ENCODE measurements at regions not wholly inside any gene's neighbourhood (a gene's known extent, or its start where the extent isn't known, plus 50 kb on each side); places are given as distances from the start of the nearest gene placed in this dataset.

- peak; percentile 42 to 51 for DNase-seq (ENCODE audit: low spot score in 2 of 2)
- FAIRE-seq, result peak; percentile 34
These were observed 59.1 kb downstream of the BOD1 start for GRCh38 chr5:173557123-173557903.

DNA sequence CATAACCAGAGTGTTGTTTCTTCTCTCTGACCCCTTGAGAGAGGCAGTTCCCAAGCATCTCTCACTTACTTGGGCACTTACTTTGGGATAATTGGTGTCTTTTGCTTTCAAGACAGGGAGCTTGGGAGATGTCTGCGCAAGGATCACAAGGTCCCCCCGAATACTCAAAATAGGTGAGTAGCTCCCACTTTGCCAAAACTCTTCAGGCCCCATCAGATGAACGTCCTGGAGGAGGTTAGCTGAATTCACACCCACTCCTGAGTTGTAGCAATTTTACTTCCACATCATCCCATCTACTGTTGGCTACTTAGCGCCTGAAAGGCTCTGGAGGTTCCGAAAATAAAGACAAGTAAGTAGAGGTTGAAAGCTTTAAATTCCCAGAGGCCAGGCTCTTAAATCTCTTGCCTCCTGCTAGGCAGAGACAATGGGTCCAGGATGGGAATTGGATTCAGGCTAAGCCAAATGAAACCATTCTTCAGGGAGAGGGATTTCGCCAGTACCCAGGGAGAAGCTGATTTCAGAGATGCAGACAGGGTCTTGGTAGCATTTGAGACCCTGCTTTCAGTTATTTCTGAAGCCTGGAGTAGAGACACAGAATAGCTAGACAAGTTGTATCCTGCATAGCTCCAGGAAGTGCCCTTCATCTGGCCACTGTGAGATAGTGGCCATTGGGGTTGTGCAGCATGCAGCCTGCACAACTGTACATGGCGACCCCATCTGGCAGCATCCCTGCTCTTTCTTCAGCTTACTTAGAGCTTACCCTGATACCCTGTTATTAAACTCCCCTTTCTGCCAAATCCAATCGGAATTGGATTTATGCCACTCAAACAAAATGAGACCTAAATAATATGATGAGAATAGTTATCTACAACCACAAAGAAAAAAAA is 60.1 kb downstream of the BOD1 start:
- FAIRE-seq (no peak), DNase-seq (ENCODE audit: low spot score in 2 of 2) (no peak)

- FAIRE-seq (no peak), DNase-seq (ENCODE audit: low spot score in 2 of 2) (peak in 1 of 2 donors; percentile 27)
These were observed 61.3 kb downstream of the BOD1 start for GRCh38 chr5:173554989-173555705.

- no peak for FAIRE-seq
- DNase-seq (ENCODE audit: low spot score in 2 of 2), result no peak
These were observed 62.2 kb downstream of the BOD1 start for GRCh38 chr5:173554038-173554955.

DNA sequence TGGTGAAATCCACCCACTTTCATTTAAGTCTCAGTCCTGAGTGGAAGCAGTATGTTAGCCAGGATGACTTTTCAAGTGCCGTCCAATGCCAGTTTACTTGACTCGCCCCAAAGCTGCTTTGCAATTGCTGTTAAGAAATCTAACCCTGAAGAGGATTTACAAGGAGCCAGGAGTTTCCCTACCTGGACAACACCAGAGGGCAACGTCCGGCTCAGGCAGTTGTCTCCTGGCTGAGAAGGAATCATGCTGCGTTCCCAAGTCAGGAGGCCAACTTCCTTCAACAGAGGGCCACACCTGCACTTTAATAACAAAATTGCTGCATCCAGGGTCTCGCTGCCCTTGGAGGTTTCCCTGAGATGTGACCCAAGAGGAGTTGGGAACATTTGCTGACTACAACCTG is 65.8 kb downstream of the BOD1 start:
- FAIRE-seq, result no peak
- no peak for DNase-seq (ENCODE audit: low spot score in 2 of 2)

- FAIRE-seq (no peak), DNase-seq (ENCODE audit: low spot score in 2 of 2) (no peak)
These were observed 66.8 kb downstream of the BOD1 start for GRCh38 chr5:173549644-173550043.

DNA sequence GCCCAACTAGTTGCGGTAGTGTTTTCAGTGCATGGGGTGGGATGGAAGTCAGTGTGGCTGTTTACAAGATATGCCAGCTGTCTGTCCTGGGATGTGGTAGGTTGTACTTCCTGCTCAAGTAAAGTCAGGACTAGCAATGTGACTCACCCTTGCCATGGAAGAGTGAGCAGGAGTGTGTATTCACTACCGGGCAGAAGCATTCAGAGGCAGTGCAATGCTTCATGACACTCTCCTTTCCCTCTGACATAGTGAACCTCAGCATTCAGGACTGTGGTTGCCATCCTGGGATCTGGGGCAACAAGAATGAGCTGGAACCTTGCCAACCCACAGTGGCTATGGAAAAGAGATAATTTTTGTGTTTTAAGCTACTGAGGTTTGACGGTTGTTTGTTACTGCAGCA is 68.9 kb downstream of the BOD1 start:
- FAIRE-seq (no peak), DNase-seq (ENCODE audit: low spot score in 2 of 2) (no peak)

- no peak for DNase-seq (ENCODE audit: low spot score in 2 of 2)
These were observed 73.5 kb downstream of the BOD1 start for GRCh38 chr5:173542964-173543363.

GRCh38 chr5:173542159-173542558 is 74.3 kb downstream of the BOD1 start:
- no peak for FAIRE-seq
- no peak for DNase-seq (ENCODE audit: low spot score in 2 of 2)

More at GRCh38 chr5:173542964-173543363, 73.5 kb downstream of the BOD1 start:
- FAIRE-seq, result no peak

DNA sequence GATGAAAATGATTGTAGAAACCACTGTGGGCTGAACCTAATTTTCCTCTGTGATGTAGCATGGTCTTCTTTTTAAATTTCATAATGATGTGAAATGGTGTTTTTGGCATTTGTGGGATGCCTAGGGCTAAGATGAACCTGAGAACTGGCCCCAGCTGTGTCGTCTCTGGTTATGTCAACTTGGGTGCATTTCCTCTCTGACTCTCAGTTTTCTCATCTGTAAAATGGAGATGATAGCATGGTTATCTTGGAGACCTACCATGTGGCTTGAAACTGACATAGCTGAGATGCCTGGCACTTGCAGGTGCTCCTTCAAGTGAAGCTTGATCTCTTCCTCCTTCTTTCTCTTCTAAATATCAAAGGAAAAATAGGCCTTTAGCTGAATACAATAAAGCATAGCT is 77.8 kb downstream of the BOD1 start:
- DNase-seq (ENCODE audit: low spot score in 2 of 2), result no peak
- no peak for FAIRE-seq

- no peak for DNase-seq (ENCODE audit: low spot score in 2 of 2)
- no peak for FAIRE-seq
These were observed 78.4 kb downstream of the BOD1 start for GRCh38 chr5:173538018-173538417.

- no peak for DNase-seq (ENCODE audit: low spot score in 2 of 2)
These were observed 79.2 kb downstream of the BOD1 start for GRCh38 chr5:173537228-173537627.

DNA sequence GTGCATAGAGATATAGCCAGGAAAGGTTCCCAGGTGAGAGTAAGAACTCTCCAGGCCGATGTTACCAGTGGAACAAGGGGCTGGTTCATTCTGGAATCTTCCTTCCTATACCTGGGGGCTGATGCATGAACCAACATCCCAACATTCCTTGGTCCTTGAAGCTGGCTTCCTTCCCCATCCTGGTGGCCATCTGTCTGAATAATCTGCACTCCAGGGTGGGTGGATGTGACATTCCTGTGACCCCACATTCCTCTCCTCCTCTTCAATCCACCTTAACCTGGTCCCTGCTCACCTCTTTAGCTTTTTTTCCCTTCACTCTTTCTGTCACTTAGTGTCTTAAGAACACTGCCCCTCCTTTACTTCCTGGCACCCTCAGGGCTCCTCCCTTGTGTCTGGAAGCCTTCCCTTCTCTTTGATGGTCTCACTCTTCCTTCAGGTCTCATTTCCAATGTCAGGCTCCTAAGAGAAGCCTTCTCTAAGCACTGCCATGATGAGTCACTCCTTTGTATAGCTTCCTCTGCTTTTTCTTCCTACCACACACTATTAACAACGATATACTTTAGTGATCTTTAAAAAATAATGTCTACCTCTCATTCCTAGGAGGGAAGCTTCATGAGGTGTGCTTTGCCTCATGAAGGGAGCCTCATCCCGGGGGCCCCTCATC is 80.3 kb downstream of the BOD1 start:
- no peak for DNase-seq (ENCODE audit: low spot score in 2 of 2)
- no peak for FAIRE-seq

More at GRCh38 chr5:173537228-173537627, 79.2 kb downstream of the BOD1 start:
- FAIRE-seq, result no peak

DNA sequence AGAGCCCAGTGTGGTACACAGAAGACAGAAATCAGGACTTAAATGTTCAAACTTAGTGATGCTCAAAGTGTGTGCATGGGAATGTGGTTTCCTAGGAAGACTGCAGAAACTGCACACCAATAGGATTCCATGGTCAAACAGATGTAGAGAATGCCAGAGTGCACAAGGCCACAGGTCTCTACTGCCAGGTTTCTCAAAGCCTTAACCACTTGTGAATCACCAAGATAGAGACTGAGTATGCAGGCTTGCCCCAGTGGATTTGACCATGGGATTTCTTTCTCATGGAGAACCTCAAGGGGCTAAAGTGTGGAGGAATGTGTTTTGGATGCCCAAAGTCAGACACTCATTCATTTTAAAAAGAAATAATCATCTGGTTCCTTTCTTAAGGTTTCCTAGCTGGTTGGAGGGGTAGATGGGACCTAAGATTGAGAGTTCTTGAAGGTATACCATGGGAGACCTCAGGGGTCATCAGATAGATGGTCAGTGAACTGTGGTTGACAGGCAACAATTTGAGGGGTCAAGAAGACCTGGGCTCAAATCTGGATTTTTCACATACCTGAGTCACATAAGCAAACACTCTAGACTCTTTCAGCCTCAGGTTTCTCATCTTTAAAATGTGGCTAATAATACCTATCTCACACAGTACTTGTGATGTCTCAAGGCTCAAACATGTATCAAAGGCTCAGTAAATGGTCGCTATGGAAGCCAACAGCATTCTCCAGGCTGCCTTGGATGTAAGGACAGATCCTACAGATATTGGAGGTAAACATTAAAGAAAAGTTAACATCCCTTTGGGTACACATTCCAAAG is 81.1 kb downstream of the BOD1 start:
- DNase-seq (ENCODE audit: low spot score in 2 of 2) (no peak), FAIRE-seq (no peak)

DNA sequence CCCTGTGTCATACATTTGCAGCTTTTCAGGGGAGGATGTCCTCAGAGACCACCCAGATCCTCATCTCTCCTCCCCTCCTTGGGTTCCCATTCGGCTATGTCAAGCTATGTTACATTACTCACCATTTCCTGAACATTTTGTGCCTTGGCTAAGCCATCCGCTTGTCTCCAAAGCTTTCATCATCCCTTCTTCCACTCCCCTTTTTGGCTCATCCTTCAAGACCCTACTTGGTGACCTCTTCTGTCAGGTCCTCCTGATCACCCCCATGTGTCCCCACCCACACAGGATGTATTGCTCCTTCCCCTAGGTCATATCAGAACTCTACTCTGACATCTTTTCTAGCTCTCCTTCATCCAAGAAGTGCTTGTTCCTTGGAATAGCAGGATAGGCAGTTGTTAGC is 81.8 kb downstream of the BOD1 start:
- DNase-seq (ENCODE audit: low spot score in 2 of 2) (no peak), FAIRE-seq (no peak)

DNA sequence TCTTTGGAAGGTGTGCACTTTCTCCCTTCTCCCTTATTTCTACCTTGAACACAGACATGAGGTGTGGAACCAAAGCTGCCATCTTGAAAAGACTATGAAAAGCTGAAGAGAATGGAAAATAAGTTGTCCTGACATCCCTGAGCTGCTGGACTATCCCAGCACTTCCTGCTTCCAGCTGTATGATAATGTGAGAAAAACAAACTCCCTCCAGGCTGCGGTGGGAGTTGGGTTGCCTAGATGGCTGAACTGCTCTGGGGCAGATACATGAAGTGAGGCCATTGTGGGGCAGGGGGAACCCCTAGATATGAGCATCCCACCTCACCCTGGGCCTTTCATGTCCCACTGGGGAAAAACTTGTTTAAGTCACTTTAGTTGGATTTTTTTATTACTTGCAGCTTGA is 82.4 kb downstream of the BOD1 start:
- FAIRE-seq, result no peak
- no peak for DNase-seq (ENCODE audit: low spot score in 2 of 2)

- no peak for FAIRE-seq
- DNase-seq (ENCODE audit: low spot score in 2 of 2), result no peak
These were observed 83.7 kb downstream of the BOD1 start for GRCh38 chr5:173532689-173533250.

GRCh38 chr5:173531863-173532262 is 84.6 kb downstream of the BOD1 start:
- DNase-seq (ENCODE audit: low spot score in 2 of 2) (no peak), FAIRE-seq (no peak)

Measured in frontal cortex (tissue), 3 donors.